GM23338 (cell line): ENCODE measurements at regions not wholly inside any gene's neighbourhood (a gene's known extent, or its start where the extent isn't known, plus 50 kb on each side); places are given as distances from the start of the nearest gene placed in this dataset.

Experiments used
- ATAC-seq: fragments of 200-7000 bp; cut with Tn5 transposase; 3 replicates; pipeline ENCODE4 v1.9.1; 2020
- DNase-seq: peaks from one replicate; pipeline ENCODE4 v3.0.0-alpha.2; 2015; ENCODE audit warnings: low spot score
- H2AFZ ChIP-seq: fragments of 200-600 bp; sonication (generic); 2 replicates; pipeline ENCODE4 v1.8.0; 2016; ENCODE audit warnings: antibody characterized with exemption, mild to moderate bottlenecking, moderate library complexity
- H3F3A ChIP-seq: fragments of 200-600 bp; sonication (generic); replicated peaks from 2 replicates; pipeline ENCODE4 v1.8.0; 2017; ENCODE audit warnings: antibody characterized with exemption, mixed run types, low read depth
- H3K27ac ChIP-seq: fragments of 200-600 bp; sonication (generic); 2 replicates; pipeline ENCODE4 v1.6.1; 2016; ENCODE audit warnings: low read depth
- H3K27me3 ChIP-seq: fragments of 200-600 bp; sonication (generic); 2 replicates; pipeline ENCODE4 v1.8.0; 2016; ENCODE audit warnings: mild to moderate bottlenecking, mixed run types, moderate library complexity; ENCODE audit not compliant: insufficient read depth
- H3K36me3 ChIP-seq: fragments of 200-600 bp; sonication (generic); 2 replicates; pipeline ENCODE4 v1.8.0; 2016; ENCODE audit warnings: mild to moderate bottlenecking; ENCODE audit not compliant: insufficient read depth
- H3K4me1 ChIP-seq: fragments of 200-600 bp; sonication (generic); 2 replicates; pipeline ENCODE4 v1.8.0; 2016; ENCODE audit warnings: mild to moderate bottlenecking, moderate library complexity; ENCODE audit not compliant: insufficient read depth
- H3K4me2 ChIP-seq: fragments of 200-600 bp; sonication (generic); 2 replicates; pipeline ENCODE4 v1.7.1; 2017; ENCODE audit warnings: mixed run types
- H3K4me3 ChIP-seq: fragments of 200-600 bp; sonication (generic); 2 replicates; pipeline ENCODE4 v1.6.1; 2016; ENCODE audit warnings: mixed run types
- H3K79me2 ChIP-seq: fragments of 200-600 bp; sonication (generic); replicated peaks from 2 replicates; pipeline ENCODE4 v1.8.0; 2017; ENCODE audit warnings: mild to moderate bottlenecking; ENCODE audit not compliant: insufficient read depth
- H3K9me2 ChIP-seq: fragments of 200-600 bp; sonication (generic); 2 replicates; pipeline ENCODE4 v1.8.0; 2017; ENCODE audit not compliant: insufficient read depth
- H4K20me1 ChIP-seq: fragments of 200-600 bp; sonication (generic); replicated peaks from 2 replicates; pipeline ENCODE4 v1.8.0; 2017; ENCODE audit warnings: mild to moderate bottlenecking; ENCODE audit not compliant: insufficient read depth
- H3K27ac Mint-ChIP-seq: 2 replicates; pipeline ENCODE4 v1.8.0; 2020; ENCODE audit warnings: inconsistent platforms, mild to moderate bottlenecking, moderate library complexity, mixed read lengths
- H3K27me3 Mint-ChIP-seq: 3 replicates; pipeline ENCODE4 v1.8.0; 2022; ENCODE audit warnings: low read depth, mild to moderate bottlenecking, moderate library complexity, mixed read lengths, inconsistent platforms; ENCODE audit not compliant: insufficient read depth, poor library complexity
- H3K36me3 Mint-ChIP-seq: 3 replicates; pipeline ENCODE4 v1.8.0; 2021; ENCODE audit warnings: low read depth, mild to moderate bottlenecking, inconsistent platforms, moderate library complexity, mixed read lengths
- H3K4me1 Mint-ChIP-seq: 3 replicates; pipeline ENCODE4 v1.8.0; 2020; ENCODE audit warnings: mild to moderate bottlenecking, inconsistent platforms, mixed read lengths
- H3K4me3 Mint-ChIP-seq: 3 replicates; pipeline ENCODE4 v1.8.0; 2021; ENCODE audit warnings: moderate library complexity, mild to moderate bottlenecking, inconsistent platforms, mixed read lengths
- H3K9me3 Mint-ChIP-seq: 3 replicates; pipeline ENCODE4 v1.8.0; 2020; ENCODE audit warnings: moderate library complexity, mild to moderate bottlenecking, inconsistent platforms, mixed read lengths
- CREB1 ChIP-seq: fragments of 250-450 bp; sonication (Bioruptor Pico); IDR thresholded peaks from 2 replicates; pipeline ENCODE4 v1.5.0; 2020; ENCODE audit warnings: low read depth, mild to moderate bottlenecking, moderate library complexity
- JUNB ChIP-seq: IDR thresholded peaks from one replicate; pipeline ENCODE4 v1.6.1; 2016; ENCODE audit warnings: antibody characterized with exemption; ENCODE audit not compliant: unreplicated experiment
- STAT1 ChIP-seq: IDR thresholded peaks from one replicate; pipeline ENCODE4 v1.6.1; 2016; ENCODE audit warnings: antibody characterized with exemption; ENCODE audit not compliant: unreplicated experiment
- ZNF114 ChIP-seq: fragments of 250-450 bp; sonication (Bioruptor Pico); IDR thresholded peaks from 2 replicates; pipeline ENCODE4 v1.5.0; 2020; ENCODE audit warnings: mild to moderate bottlenecking, moderate library complexity
- TF ChIP-seq, protein P1 (sequence below): fragments of 250-450 bp; sonication (Bioruptor Pico); IDR thresholded peaks from 2 replicates; pipeline ENCODE4 v1.5.0; 2020; ENCODE audit warnings: mild to moderate bottlenecking, moderate library complexity
- TF ChIP-seq, protein P2 (sequence below), 2 experiments: fragments of 200-600 bp in 1 of 2; sonication (generic) in 1 of 2; conservative IDR thresholded peaks; 2 replicates each; pipeline versions ENCODE4 v1.5.1 to v1.6.1; 2016 to 2017; ENCODE audit warnings: antibody characterized with exemption in 2 of 2, low read depth in 2 of 2, mild to moderate bottlenecking in 2 of 2, moderate library complexity in 1 of 2
- TF ChIP-seq, protein P3 (sequence below): IDR thresholded peaks from 2 replicates; pipeline ENCODE4 v1.6.1; 2016; ENCODE audit warnings: antibody characterized with exemption
- TF ChIP-seq, protein P4 (sequence below): IDR thresholded peaks from one replicate; pipeline ENCODE4 v1.6.1; 2018; ENCODE audit warnings: antibody characterized with exemption; ENCODE audit not compliant: unreplicated experiment

DNA sequence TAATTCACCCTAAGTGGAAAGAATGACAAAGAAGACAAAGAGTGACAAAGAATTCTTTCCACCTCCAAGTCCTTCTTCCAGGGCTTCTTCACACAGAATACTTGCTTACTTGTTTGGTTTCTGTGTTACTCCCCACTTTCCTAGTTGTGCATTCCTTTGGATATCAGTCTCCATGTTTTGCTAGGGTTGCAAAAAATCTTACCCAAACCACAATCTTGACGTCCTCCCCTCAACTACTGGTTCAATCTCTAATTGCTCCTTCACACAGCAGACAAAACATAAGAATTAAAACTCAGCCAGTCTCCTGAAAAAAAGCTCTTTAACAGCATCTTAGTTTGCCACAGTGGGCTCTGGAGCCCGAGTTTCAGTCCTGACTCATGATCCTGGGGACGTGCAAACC lies 297.6 kb upstream of the CHRNA7 start:
- Histone ChIP-seq H3K27me3 (no peaks in the 10 kb centered on the region), H3F3A (no peaks in the 10 kb centered on the region), H3K79me2 (no peaks in the 10 kb centered on the region), H4K20me1 (no peaks in the 10 kb centered on the region), H2AFZ (no peak overlapping the region), H3K4me2 (no peak overlapping the region), H3K4me1 (0 out of 2 replicates have a peak, but pooled peaks cover 4% of the 10 kb centered on the region), H3K9me2 (peaks cover 6% of the 10 kb centered on the region; the same call in 1 of the 2 replicates), H3K36me3 (no peaks in the 10 kb centered on the region), H3K27ac (no peak overlapping the region), H3K4me3 (no peak overlapping the region)
- H3K9me3 Mint-ChIP-seq, result peaks cover 7% of the 10 kb centered on the region; the same call in 2 of the 3 replicates
- peaks cover 4% of the 10 kb centered on the region for H3K27me3 Mint-ChIP-seq
- no peak overlapping the region for H3K27ac Mint-ChIP-seq
- DNase-seq (no peak), ATAC-seq (no peak)
- H3K36me3 Mint-ChIP-seq, result no peaks in the 10 kb centered on the region
- no peak overlapping the region for H3K4me3 Mint-ChIP-seq
- no peak for TF ChIP-seq STAT1
- TF ChIP-seq, protein P1, sequence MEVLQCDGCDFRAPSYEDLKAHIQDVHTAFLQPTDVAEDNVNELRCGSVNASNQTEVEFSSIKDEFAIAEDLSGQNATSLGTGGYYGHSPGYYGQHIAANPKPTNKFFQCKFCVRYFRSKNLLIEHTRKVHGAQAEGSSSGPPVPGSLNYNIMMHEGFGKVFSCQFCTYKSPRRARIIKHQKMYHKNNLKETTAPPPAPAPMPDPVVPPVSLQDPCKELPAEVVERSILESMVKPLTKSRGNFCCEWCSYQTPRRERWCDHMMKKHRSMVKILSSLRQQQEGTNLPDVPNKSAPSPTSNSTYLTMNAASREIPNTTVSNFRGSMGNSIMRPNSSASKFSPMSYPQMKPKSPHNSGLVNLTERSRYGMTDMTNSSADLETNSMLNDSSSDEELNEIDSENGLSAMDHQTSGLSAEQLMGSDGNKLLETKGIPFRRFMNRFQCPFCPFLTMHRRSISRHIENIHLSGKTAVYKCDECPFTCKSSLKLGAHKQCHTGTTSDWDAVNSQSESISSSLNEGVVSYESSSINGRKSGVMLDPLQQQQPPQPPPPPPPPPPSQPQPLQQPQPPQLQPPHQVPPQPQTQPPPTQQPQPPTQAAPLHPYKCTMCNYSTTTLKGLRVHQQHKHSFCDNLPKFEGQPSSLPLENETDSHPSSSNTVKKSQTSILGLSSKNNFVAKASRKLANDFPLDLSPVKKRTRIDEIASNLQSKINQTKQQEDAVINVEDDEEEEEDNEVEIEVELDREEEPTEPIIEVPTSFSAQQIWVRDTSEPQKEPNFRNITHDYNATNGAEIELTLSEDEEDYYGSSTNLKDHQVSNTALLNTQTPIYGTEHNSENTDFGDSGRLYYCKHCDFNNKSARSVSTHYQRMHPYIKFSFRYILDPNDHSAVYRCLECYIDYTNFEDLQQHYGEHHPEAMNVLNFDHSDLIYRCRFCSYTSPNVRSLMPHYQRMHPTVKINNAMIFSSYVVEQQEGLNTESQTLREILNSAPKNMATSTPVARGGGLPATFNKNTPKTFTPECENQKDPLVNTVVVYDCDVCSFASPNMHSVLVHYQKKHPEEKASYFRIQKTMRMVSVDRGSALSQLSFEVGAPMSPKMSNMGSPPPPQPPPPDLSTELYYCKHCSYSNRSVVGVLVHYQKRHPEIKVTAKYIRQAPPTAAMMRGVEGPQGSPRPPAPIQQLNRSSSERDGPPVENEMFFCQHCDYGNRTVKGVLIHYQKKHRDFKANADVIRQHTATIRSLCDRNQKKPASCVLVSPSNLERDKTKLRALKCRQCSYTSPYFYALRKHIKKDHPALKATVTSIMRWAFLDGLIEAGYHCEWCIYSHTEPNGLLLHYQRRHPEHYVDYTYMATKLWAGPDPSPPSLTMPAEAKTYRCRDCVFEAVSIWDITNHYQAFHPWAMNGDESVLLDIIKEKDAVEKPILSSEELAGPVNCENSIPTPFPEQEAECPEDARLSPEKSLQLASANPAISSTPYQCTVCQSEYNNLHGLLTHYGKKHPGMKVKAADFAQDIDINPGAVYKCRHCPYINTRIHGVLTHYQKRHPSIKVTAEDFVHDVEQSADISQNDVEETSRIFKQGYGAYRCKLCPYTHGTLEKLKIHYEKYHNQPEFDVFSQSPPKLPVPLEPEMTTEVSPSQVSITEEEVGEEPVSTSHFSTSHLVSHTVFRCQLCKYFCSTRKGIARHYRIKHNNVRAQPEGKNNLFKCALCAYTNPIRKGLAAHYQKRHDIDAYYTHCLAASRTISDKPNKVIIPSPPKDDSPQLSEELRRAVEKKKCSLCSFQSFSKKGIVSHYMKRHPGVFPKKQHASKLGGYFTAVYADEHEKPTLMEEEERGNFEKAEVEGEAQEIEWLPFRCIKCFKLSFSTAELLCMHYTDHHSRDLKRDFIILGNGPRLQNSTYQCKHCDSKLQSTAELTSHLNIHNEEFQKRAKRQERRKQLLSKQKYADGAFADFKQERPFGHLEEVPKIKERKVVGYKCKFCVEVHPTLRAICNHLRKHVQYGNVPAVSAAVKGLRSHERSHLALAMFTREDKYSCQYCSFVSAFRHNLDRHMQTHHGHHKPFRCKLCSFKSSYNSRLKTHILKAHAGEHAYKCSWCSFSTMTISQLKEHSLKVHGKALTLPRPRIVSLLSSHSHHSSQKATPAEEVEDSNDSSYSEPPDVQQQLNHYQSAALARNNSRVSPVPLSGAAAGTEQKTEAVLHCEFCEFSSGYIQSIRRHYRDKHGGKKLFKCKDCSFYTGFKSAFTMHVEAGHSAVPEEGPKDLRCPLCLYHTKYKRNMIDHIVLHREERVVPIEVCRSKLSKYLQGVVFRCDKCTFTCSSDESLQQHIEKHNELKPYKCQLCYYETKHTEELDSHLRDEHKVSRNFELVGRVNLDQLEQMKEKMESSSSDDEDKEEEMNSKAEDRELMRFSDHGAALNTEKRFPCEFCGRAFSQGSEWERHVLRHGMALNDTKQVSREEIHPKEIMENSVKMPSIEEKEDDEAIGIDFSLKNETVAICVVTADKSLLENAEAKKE, result no peak
- TF ChIP-seq CREB1 (CRISPR knock-in tag), result no peak
- no peak for TF ChIP-seq JUNB
- TF ChIP-seq ZNF114 (CRISPR knock-in tag), result no peak
- TF ChIP-seq, protein P2, sequence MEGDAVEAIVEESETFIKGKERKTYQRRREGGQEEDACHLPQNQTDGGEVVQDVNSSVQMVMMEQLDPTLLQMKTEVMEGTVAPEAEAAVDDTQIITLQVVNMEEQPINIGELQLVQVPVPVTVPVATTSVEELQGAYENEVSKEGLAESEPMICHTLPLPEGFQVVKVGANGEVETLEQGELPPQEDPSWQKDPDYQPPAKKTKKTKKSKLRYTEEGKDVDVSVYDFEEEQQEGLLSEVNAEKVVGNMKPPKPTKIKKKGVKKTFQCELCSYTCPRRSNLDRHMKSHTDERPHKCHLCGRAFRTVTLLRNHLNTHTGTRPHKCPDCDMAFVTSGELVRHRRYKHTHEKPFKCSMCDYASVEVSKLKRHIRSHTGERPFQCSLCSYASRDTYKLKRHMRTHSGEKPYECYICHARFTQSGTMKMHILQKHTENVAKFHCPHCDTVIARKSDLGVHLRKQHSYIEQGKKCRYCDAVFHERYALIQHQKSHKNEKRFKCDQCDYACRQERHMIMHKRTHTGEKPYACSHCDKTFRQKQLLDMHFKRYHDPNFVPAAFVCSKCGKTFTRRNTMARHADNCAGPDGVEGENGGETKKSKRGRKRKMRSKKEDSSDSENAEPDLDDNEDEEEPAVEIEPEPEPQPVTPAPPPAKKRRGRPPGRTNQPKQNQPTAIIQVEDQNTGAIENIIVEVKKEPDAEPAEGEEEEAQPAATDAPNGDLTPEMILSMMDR (conservative IDR thresholded peaks at IDR 0.05; ENCODE audit: low read depth in 2 of 2), result no peak
- TF ChIP-seq, protein P3, sequence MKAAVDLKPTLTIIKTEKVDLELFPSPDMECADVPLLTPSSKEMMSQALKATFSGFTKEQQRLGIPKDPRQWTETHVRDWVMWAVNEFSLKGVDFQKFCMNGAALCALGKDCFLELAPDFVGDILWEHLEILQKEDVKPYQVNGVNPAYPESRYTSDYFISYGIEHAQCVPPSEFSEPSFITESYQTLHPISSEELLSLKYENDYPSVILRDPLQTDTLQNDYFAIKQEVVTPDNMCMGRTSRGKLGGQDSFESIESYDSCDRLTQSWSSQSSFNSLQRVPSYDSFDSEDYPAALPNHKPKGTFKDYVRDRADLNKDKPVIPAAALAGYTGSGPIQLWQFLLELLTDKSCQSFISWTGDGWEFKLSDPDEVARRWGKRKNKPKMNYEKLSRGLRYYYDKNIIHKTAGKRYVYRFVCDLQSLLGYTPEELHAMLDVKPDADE, result no peak
- TF ChIP-seq, protein P4, sequence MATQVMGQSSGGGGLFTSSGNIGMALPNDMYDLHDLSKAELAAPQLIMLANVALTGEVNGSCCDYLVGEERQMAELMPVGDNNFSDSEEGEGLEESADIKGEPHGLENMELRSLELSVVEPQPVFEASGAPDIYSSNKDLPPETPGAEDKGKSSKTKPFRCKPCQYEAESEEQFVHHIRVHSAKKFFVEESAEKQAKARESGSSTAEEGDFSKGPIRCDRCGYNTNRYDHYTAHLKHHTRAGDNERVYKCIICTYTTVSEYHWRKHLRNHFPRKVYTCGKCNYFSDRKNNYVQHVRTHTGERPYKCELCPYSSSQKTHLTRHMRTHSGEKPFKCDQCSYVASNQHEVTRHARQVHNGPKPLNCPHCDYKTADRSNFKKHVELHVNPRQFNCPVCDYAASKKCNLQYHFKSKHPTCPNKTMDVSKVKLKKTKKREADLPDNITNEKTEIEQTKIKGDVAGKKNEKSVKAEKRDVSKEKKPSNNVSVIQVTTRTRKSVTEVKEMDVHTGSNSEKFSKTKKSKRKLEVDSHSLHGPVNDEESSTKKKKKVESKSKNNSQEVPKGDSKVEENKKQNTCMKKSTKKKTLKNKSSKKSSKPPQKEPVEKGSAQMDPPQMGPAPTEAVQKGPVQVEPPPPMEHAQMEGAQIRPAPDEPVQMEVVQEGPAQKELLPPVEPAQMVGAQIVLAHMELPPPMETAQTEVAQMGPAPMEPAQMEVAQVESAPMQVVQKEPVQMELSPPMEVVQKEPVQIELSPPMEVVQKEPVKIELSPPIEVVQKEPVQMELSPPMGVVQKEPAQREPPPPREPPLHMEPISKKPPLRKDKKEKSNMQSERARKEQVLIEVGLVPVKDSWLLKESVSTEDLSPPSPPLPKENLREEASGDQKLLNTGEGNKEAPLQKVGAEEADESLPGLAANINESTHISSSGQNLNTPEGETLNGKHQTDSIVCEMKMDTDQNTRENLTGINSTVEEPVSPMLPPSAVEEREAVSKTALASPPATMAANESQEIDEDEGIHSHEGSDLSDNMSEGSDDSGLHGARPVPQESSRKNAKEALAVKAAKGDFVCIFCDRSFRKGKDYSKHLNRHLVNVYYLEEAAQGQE, result no peak
- peaks cover 9% of the 10 kb centered on the region for H3K4me1 Mint-ChIP-seq
